IgD-negative memory B cell (primary cell): ENCODE measurements at regions not wholly inside any gene's neighbourhood (a gene's known extent, or its start where the extent isn't known, plus 50 kb on each side); places are given as distances from the start of the nearest gene placed in this dataset.

Experiments
- H3K27ac Mint-ChIP-seq, 3 donors: one replicate each; pipeline ENCODE4 v1.8.0; 2020 to 2022; ENCODE audit warnings: mild to moderate bottlenecking in 3 of 3, mixed read lengths in 3 of 3, moderate library complexity in 1 of 3
- H3K27me3 Mint-ChIP-seq: one replicate; pipeline ENCODE4 v1.8.0; 2021; ENCODE audit warnings: mixed read lengths
- H3K36me3 Mint-ChIP-seq: one replicate; pipeline ENCODE4 v1.8.0; 2020; ENCODE audit warnings: mild to moderate bottlenecking, mixed read lengths
- H3K4me1 Mint-ChIP-seq, 3 donors: one replicate each; pipeline ENCODE4 v1.8.0; 2020 to 2022; ENCODE audit warnings: mixed read lengths in 3 of 3, mild to moderate bottlenecking in 1 of 3
- H3K4me3 Mint-ChIP-seq, 4 donors: one replicate each; pipeline ENCODE4 v1.8.0; 2020 to 2022; ENCODE audit warnings: mild to moderate bottlenecking in 4 of 4, mixed read lengths in 4 of 4, moderate library complexity in 3 of 4
- H3K9me3 Mint-ChIP-seq, 3 donors: one replicate each; pipeline ENCODE4 v1.8.0; 2020 to 2021; ENCODE audit warnings: mixed read lengths in 3 of 3, mild to moderate bottlenecking in 1 of 3

- H3K36me3 Mint-ChIP-seq, result peaks cover 2% of the 10 kb centered on the region
- no peak overlapping the region for H3K27ac Mint-ChIP-seq
- H3K9me3 Mint-ChIP-seq, result peaks cover 0 to 1% (median 1%) of the 10 kb centered on the region in 3 donors
- H3K4me3 Mint-ChIP-seq, result no peak overlapping the region
- H3K4me1 Mint-ChIP-seq, result no peaks in the 10 kb centered on the region
- no peaks in the 10 kb centered on the region for H3K27me3 Mint-ChIP-seq
Observed at GRCh38 chr19:32181216-32181920, 164.0 kb upstream of the ZNF507 start.

- H3K4me3 Mint-ChIP-seq, result no peak overlapping the region
- H3K27ac Mint-ChIP-seq, result no peak overlapping the region
- no peaks in the 10 kb centered on the region for H3K4me1 Mint-ChIP-seq
- no peaks in the 10 kb centered on the region for H3K36me3 Mint-ChIP-seq
- H3K27me3 Mint-ChIP-seq, result no peaks in the 10 kb centered on the region
- H3K9me3 Mint-ChIP-seq, result peaks cover 0 to 9% (median 3%) of the 10 kb centered on the region in 3 donors
Observed at GRCh38 chr19:32186542-32187330, 158.7 kb upstream of the ZNF507 start.

GRCh38 chr19:32188921-32189320, 156.5 kb upstream of the ZNF507 start:
- Mint-ChIP-seq H3K27me3 (no peaks in the 10 kb centered on the region), H3K36me3 (peaks cover 2% of the 10 kb centered on the region), H3K27ac (no peak overlapping the region), H3K4me3 (no peak overlapping the region), H3K4me1 (no peaks in the 10 kb centered on the region), H3K9me3 (peaks cover 0 to 17% (median 4%) of the 10 kb centered on the region in 3 donors)

- H3K27ac Mint-ChIP-seq, result no peak overlapping the region
- no peaks in the 10 kb centered on the region for H3K27me3 Mint-ChIP-seq
- H3K9me3 Mint-ChIP-seq, result peaks cover 0 to 15% (median 6%) of the 10 kb centered on the region in 3 donors
- H3K36me3 Mint-ChIP-seq, result peaks cover 2% of the 10 kb centered on the region
- no peak overlapping the region for H3K4me3 Mint-ChIP-seq
- H3K4me1 Mint-ChIP-seq, result no peaks in the 10 kb centered on the region
Observed at GRCh38 chr19:32189956-32190706, 155.3 kb upstream of the ZNF507 start.

GRCh38 chr19:32191921-32192320, 153.5 kb upstream of the ZNF507 start:
- Mint-ChIP-seq H3K4me1 (no peaks in the 10 kb centered on the region), H3K27ac (no peak overlapping the region), H3K27me3 (no peaks in the 10 kb centered on the region), H3K36me3 (peaks cover 2% of the 10 kb centered on the region), H3K4me3 (no peak overlapping the region), H3K9me3 (peaks cover 0 to 17% (median 7%) of the 10 kb centered on the region in 3 donors)

- Mint-ChIP-seq H3K4me1 (no peaks in the 10 kb centered on the region), H3K27me3 (no peaks in the 10 kb centered on the region), H3K9me3 (peaks cover 0 to 12% (median 5%) of the 10 kb centered on the region in 3 donors), H3K4me3 (no peak overlapping the region), H3K36me3 (peaks cover 2% of the 10 kb centered on the region), H3K27ac (no peak overlapping the region)
Observed at GRCh38 chr19:32195706-32196610, 149.5 kb upstream of the ZNF507 start.

- Mint-ChIP-seq H3K27ac (no peak overlapping the region), H3K9me3 (peaks cover 0 to 12% (median 5%) of the 10 kb centered on the region in 3 donors), H3K36me3 (peaks cover 2% of the 10 kb centered on the region), H3K4me3 (no peak overlapping the region), H3K4me1 (peaks cover 0 to under 1% (median 0%) of the 10 kb centered on the region in 3 donors), H3K27me3 (no peaks in the 10 kb centered on the region)
Observed at GRCh38 chr19:32196690-32197420, 148.6 kb upstream of the ZNF507 start.

GRCh38 chr19:32197896-32198882, 147.2 kb upstream of the ZNF507 start:
- Mint-ChIP-seq H3K4me1 (peaks cover 0 to 2% (median 0%) of the 10 kb centered on the region in 3 donors), H3K27ac (no peak overlapping the region), H3K36me3 (no peaks in the 10 kb centered on the region), H3K4me3 (peak overlapping the region in 1 of 4 donors; percentile 37), H3K9me3 (peaks cover 0 to 8% (median 5%) of the 10 kb centered on the region in 3 donors), H3K27me3 (no peaks in the 10 kb centered on the region)

GRCh38 chr19:32199501-32200040, 145.8 kb upstream of the ZNF507 start:
- H3K4me1 Mint-ChIP-seq, result peaks cover 0 to 2% (median 0%) of the 10 kb centered on the region in 3 donors
- no peak overlapping the region for H3K4me3 Mint-ChIP-seq
- no peaks in the 10 kb centered on the region for H3K27me3 Mint-ChIP-seq
- no peak overlapping the region for H3K27ac Mint-ChIP-seq
- H3K9me3 Mint-ChIP-seq, result peaks cover 0 to 5% (median 4%) of the 10 kb centered on the region in 3 donors
- no peaks in the 10 kb centered on the region for H3K36me3 Mint-ChIP-seq

GRCh38 chr19:32200312-32201038, 144.9 kb upstream of the ZNF507 start:
- H3K4me3 Mint-ChIP-seq, result no peak overlapping the region
- peaks cover 0 to 4% (median 3%) of the 10 kb centered on the region in 3 donors for H3K9me3 Mint-ChIP-seq
- no peaks in the 10 kb centered on the region for H3K27me3 Mint-ChIP-seq
- H3K36me3 Mint-ChIP-seq, result no peaks in the 10 kb centered on the region
- peaks cover 0 to 2% (median 0%) of the 10 kb centered on the region in 3 donors for H3K4me1 Mint-ChIP-seq
- no peak overlapping the region for H3K27ac Mint-ChIP-seq

- Mint-ChIP-seq H3K27ac (no peak overlapping the region), H3K9me3 (peaks cover 0 to 6% (median 3%) of the 10 kb centered on the region in 3 donors), H3K27me3 (no peaks in the 10 kb centered on the region), H3K36me3 (no peaks in the 10 kb centered on the region), H3K4me1 (peaks cover 0 to 2% (median 0%) of the 10 kb centered on the region in 3 donors), H3K4me3 (no peak overlapping the region)
Observed at GRCh38 chr19:32201211-32201610, 144.2 kb upstream of the ZNF507 start.

- H3K9me3 Mint-ChIP-seq, result peaks cover 0 to 4% (median 1%) of the 10 kb centered on the region in 3 donors
- no peak overlapping the region for H3K4me3 Mint-ChIP-seq
- peaks cover 0 to 2% (median 0%) of the 10 kb centered on the region in 3 donors for H3K4me1 Mint-ChIP-seq
- H3K27ac Mint-ChIP-seq, result no peak overlapping the region
- H3K27me3 Mint-ChIP-seq, result no peaks in the 10 kb centered on the region
- no peaks in the 10 kb centered on the region for H3K36me3 Mint-ChIP-seq
Observed at GRCh38 chr19:32201636-32202051, 143.8 kb upstream of the ZNF507 start.
